Cardiac fibroblast (primary cell): ENCODE measurements at regions not wholly inside any gene's neighbourhood (a gene's known extent, or its start where the extent isn't known, plus 50 kb on each side); places are given as distances from the start of the nearest gene placed in this dataset.

Experiments used
- DNase-seq, 2 donors: peaks; one replicate each; pipeline versions ENCODE4 v3.0.0 to v3.0.0-alpha.2; 2010; ENCODE audit warnings: low read depth in 2 of 2
- H3K4me3 ChIP-seq, 2 donors: replicated peaks in 1 of 2; 1 replicate in 1 of 2; 2 replicates in 1 of 2; pipeline ENCODE4 v1.5.1; 2011; ENCODE audit warnings: low read depth in 2 of 2, low read length in 2 of 2, mild to moderate bottlenecking in 2 of 2, moderate library complexity in 1 of 2
- TF ChIP-seq, protein P1 (sequence below): IDR thresholded peaks from one replicate; pipeline ENCODE4 v1.5.1; 2011; ENCODE audit warnings: low read depth, mild to moderate bottlenecking, low read length, inconsistent platforms

DNA sequence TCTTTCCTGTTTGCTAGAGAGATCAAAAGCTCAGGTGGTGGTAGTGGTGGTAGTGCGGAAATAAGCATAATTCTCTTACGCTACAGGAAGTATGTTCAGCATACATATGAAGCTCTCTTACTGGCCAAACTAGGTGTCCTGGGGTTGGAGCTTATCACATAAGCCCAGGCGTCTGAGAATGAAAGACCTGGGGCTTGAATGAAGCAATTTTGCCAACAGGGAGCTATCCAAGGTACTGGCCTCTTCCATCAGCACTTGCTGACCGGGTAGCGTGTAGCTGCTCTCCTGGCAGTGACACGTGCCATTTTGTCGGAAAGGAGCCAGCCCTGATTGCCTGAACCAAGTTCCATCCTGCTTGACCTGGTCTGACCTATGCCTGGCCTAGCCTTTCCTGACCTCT, 65.9 kb upstream of the HPF1 start:
- DNase-seq: peak; percentile 61 to 76
- no peak overlapping the region for H3K4me3 ChIP-seq

GRCh38 chr4:169821402-169821801, 63.7 kb upstream of the HPF1 start:
- TF ChIP-seq, protein P1, sequence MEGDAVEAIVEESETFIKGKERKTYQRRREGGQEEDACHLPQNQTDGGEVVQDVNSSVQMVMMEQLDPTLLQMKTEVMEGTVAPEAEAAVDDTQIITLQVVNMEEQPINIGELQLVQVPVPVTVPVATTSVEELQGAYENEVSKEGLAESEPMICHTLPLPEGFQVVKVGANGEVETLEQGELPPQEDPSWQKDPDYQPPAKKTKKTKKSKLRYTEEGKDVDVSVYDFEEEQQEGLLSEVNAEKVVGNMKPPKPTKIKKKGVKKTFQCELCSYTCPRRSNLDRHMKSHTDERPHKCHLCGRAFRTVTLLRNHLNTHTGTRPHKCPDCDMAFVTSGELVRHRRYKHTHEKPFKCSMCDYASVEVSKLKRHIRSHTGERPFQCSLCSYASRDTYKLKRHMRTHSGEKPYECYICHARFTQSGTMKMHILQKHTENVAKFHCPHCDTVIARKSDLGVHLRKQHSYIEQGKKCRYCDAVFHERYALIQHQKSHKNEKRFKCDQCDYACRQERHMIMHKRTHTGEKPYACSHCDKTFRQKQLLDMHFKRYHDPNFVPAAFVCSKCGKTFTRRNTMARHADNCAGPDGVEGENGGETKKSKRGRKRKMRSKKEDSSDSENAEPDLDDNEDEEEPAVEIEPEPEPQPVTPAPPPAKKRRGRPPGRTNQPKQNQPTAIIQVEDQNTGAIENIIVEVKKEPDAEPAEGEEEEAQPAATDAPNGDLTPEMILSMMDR: no peak
- H3K4me3 ChIP-seq: no peak overlapping the region
- no peak for DNase-seq

More for the DNA sequence above, 65.9 kb upstream of the HPF1 start:
- TF ChIP-seq, protein P1: no peak

DNA sequence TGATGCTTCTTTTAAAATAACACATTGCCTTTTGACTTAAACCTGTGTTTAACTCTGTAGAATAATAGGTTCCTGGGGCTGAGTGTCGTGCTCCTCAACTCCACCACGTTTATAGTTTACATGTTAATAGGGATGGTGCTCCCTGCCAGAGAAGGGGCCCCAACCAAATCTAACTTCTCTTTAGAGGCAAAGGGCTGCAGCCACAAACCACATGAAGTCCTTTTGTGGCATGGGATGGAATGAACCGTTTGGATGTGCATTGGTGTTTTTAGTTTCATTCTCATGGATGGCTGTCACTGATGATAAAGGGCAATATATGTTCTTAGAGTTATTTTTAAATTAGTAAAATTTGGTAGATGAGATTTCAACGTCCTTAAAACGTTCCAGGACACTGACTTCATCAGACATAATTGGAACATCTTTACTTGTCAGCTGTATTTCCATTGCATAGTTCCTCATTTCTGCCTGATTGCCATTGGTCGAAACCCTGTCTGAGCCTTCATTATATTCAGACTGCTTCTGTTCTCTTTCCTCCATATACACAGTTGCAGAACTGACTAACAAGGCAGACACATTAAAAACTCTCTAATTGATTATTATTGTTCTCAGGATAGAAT, 60.4 kb upstream of the HPF1 start:
- no peak overlapping the region for H3K4me3 ChIP-seq
- TF ChIP-seq, protein P1: no peak
- DNase-seq: no peak

DNA sequence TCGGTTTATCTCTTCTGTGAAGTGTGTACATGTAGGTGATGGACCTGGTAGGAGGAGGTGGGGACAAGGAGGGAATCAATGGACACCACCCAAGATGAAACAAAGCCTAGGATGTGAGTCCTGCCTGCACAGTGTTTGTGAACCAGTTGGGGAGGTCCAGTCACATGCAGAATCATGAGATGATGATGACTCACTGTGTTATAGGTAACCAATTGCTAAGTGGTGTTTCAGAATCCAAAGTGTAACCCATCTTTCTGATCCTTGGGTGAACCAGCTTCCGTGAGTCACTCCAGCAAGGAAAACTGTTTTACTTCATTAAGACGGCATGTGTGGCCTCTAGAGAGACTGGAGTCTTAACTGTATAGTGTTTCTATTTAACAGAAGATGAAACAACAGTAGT, 57.9 kb upstream of the HPF1 start:
- peak in 1 of 2 donors; percentile 29 for DNase-seq
- TF ChIP-seq, protein P1: no peak
- no peak overlapping the region for H3K4me3 ChIP-seq

DNA sequence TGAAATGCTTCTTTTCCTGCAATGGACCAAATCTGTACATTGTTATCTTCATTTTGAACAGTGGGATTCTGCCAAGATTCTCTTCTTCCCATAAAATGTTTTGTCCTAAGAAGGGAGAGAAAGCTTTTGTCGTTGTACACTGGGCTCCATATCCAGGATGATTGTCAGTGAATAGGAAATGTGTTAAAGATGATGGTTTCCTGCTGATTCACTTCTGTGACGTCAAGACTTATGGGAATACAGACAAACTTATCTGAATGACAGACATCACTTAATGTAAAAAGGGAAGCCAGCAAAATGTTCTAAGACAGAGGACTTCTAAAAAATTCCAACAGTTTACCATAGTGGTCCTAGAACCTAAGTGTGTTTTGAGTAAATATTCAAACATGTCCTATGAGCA, 53.7 kb upstream of the HPF1 start:
- peak in 1 of 2 donors; percentile 22 for DNase-seq
- TF ChIP-seq, protein P1: no peak
- H3K4me3 ChIP-seq: no peak overlapping the region

DNA sequence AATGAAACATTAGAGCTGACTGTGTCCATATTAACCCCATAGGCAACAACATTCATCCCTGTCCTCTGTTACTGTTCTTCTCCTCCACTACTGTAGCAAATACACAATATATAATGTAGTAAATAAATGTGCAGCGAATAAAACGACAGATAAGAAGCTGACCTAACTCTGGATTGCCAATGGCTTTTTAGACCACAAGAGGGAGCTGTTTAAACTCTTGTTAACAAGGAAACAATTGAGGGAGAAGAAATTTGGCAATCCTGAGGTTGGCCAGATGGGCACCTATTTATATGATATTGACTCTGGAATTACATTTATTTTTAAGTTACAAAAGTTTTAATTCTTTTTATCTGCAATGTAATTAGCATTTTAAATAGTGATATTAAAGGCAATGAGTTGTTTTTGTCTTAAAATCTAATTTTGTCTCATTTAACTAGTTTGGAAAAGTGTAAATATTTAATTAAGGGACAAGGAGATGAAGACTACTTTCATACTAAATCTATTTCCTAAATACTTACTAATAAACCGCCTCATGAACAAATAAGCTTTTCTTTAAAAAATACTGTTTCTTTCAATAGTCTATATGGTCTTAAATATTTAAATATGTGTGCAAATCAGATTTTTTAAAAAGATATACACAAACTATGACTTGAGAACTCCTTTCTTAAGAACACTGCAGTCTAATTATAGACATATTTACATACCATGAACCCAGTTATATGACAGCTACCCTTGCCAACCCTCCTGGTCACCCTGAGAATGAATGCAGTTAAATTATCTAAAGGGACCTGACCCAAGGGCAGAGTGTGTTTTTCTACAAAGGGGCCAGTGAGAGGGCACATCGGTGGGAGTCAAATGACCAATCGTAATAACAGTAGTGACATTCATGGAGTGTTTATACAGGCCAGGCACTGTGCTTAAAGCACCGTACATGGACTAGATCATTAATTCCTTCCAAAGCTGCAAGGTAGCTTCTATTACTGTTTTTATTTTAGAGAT, 52.9 kb upstream of the HPF1 start:
- DNase-seq: peak; percentile 89 to 93
- no peak overlapping the region for H3K4me3 ChIP-seq
- TF ChIP-seq, protein P1: peak; percentile 85
